Skeletal muscle satellite cell (primary cell): ENCODE measurements at regions not wholly inside any gene's neighbourhood (a gene's known extent, or its start where the extent isn't known, plus 50 kb on each side); places are given as distances from the start of the nearest gene placed in this dataset.

Experiments
- H3K27me3 ChIP-seq: 2 replicates; pipeline ENCODE4 v1.7.0; 2013; ENCODE audit warnings: low read length; ENCODE audit not compliant: control insufficient read depth, insufficient read depth
- H3K36me3 ChIP-seq: 2 replicates; pipeline ENCODE4 v1.7.0; 2013; ENCODE audit warnings: mild to moderate bottlenecking, control low read depth, low read length; ENCODE audit not compliant: insufficient read depth
- H3K4me1 ChIP-seq: 2 replicates; pipeline ENCODE4 v1.7.0; 2013; ENCODE audit warnings: low read length; ENCODE audit not compliant: control insufficient read depth, insufficient read depth
- H3K4me2 ChIP-seq: 2 replicates; pipeline ENCODE4 v1.7.0; 2013; ENCODE audit warnings: mild to moderate bottlenecking, low read length
- H3K4me3 ChIP-seq: 2 replicates; pipeline ENCODE4 v1.7.0; 2013; ENCODE audit warnings: low read length
- H3K9ac ChIP-seq: 2 replicates; pipeline ENCODE4 v1.7.0; 2013; ENCODE audit warnings: mild to moderate bottlenecking, low read depth, low read length, moderate library complexity
- H3K9me3 ChIP-seq: replicated peaks from 2 replicates; pipeline ENCODE4 v1.7.0; 2013; ENCODE audit warnings: mild to moderate bottlenecking, control low read depth, low read length

GRCh38 chr13:75214846-75215245 is 267.1 kb downstream of the TBC1D4 start:
- Histone ChIP-seq H3K36me3 (no peaks in the 10 kb centered on the region), H3K4me2 (no peak overlapping the region), H3K9me3 (no peaks in the 10 kb centered on the region), H3K4me3 (no peak overlapping the region), H3K9ac (no peak overlapping the region), H3K4me1 (no peaks in the 10 kb centered on the region), H3K27me3 (no peaks in the 10 kb centered on the region)

- Histone ChIP-seq H3K36me3 (no peaks in the 10 kb centered on the region), H3K9me3 (no peaks in the 10 kb centered on the region), H3K27me3 (no peaks in the 10 kb centered on the region), H3K4me1 (no peaks in the 10 kb centered on the region), H3K9ac (no peak overlapping the region), H3K4me3 (no peak overlapping the region), H3K4me2 (no peak overlapping the region)
Observed at GRCh38 chr13:75202981-75203380, 279.0 kb downstream of the TBC1D4 start.

- Histone ChIP-seq H3K36me3 (no peaks in the 10 kb centered on the region), H3K9me3 (no peaks in the 10 kb centered on the region), H3K9ac (no peak overlapping the region), H3K27me3 (no peaks in the 10 kb centered on the region), H3K4me1 (peaks cover 28% of the 10 kb centered on the region), H3K4me2 (no peak overlapping the region), H3K4me3 (no peak overlapping the region)
Observed at GRCh38 chr13:75197803-75198202, 284.2 kb downstream of the TBC1D4 start.

- no peaks in the 10 kb centered on the region for H3K27me3 ChIP-seq
- H3K4me3 ChIP-seq, result peak overlapping the region; percentile 6
- H3K9ac ChIP-seq, result peak overlapping the region; percentile 27
Observed at GRCh38 chr13:75196147-75196837, 285.7 kb downstream of the TBC1D4 start.

GRCh38 chr13:75195495-75196146 is 286.3 kb downstream of the TBC1D4 start:
- no peaks in the 10 kb centered on the region for H3K9me3 ChIP-seq
- no peaks in the 10 kb centered on the region for H3K27me3 ChIP-seq
- H3K4me2 ChIP-seq, result peak overlapping the region; percentile 64
- H3K9ac ChIP-seq, result peak overlapping the region; percentile 24
- H3K36me3 ChIP-seq, result no peaks in the 10 kb centered on the region
- H3K4me1 ChIP-seq, result peaks cover 28% of the 10 kb centered on the region
- no peak overlapping the region for H3K4me3 ChIP-seq

More at GRCh38 chr13:75196147-75196837, 285.7 kb downstream of the TBC1D4 start:
- Histone ChIP-seq H3K36me3 (no peaks in the 10 kb centered on the region), H3K9me3 (no peaks in the 10 kb centered on the region), H3K4me2 (peak overlapping the region; percentile 64), H3K4me1 (peaks cover 28% of the 10 kb centered on the region)

- H3K36me3 ChIP-seq, result no peaks in the 10 kb centered on the region
- no peaks in the 10 kb centered on the region for H3K9me3 ChIP-seq
- H3K4me2 ChIP-seq, result no peak overlapping the region
- no peak overlapping the region for H3K9ac ChIP-seq
- H3K27me3 ChIP-seq, result no peaks in the 10 kb centered on the region
- H3K4me1 ChIP-seq, result peaks cover 28% of the 10 kb centered on the region
- H3K4me3 ChIP-seq, result no peak overlapping the region
Observed at GRCh38 chr13:75194717-75195462, 287.1 kb downstream of the TBC1D4 start.

GRCh38 chr13:75186379-75186778 is 295.6 kb downstream of the TBC1D4 start:
- H3K4me2 ChIP-seq, result no peak overlapping the region
- H3K4me3 ChIP-seq, result no peak overlapping the region
- H3K4me1 ChIP-seq, result peaks cover 13% of the 10 kb centered on the region
- H3K9ac ChIP-seq, result no peak overlapping the region
- no peaks in the 10 kb centered on the region for H3K27me3 ChIP-seq
- no peaks in the 10 kb centered on the region for H3K9me3 ChIP-seq
- H3K36me3 ChIP-seq, result no peaks in the 10 kb centered on the region

GRCh38 chr13:75181906-75182305 is 300.1 kb downstream of the TBC1D4 start:
- Histone ChIP-seq H3K4me1 (peaks cover 24% of the 10 kb centered on the region), H3K27me3 (no peaks in the 10 kb centered on the region), H3K36me3 (no peaks in the 10 kb centered on the region), H3K9ac (no peak overlapping the region), H3K9me3 (no peaks in the 10 kb centered on the region), H3K4me2 (peak overlapping the region; percentile 4), H3K4me3 (no peak overlapping the region)

GRCh38 chr13:75180805-75181455 is 301.0 kb downstream of the TBC1D4 start:
- no peak overlapping the region for H3K4me3 ChIP-seq
- H3K4me2 ChIP-seq, result peak overlapping the region; percentile 48
- no peak overlapping the region for H3K9ac ChIP-seq
- no peaks in the 10 kb centered on the region for H3K27me3 ChIP-seq
- H3K4me1 ChIP-seq, result peaks cover 24% of the 10 kb centered on the region
- H3K9me3 ChIP-seq, result no peaks in the 10 kb centered on the region
- no peaks in the 10 kb centered on the region for H3K36me3 ChIP-seq

- peaks cover 24% of the 10 kb centered on the region for H3K4me1 ChIP-seq
- H3K36me3 ChIP-seq, result no peaks in the 10 kb centered on the region
- no peak overlapping the region for H3K4me2 ChIP-seq
- H3K4me3 ChIP-seq, result no peak overlapping the region
- H3K9ac ChIP-seq, result no peak overlapping the region
- no peaks in the 10 kb centered on the region for H3K27me3 ChIP-seq
- H3K9me3 ChIP-seq, result no peaks in the 10 kb centered on the region
Observed at GRCh38 chr13:75178436-75178835, 303.5 kb downstream of the TBC1D4 start.

- peaks cover 3% of the 10 kb centered on the region for H3K4me1 ChIP-seq
- no peak overlapping the region for H3K4me2 ChIP-seq
- no peaks in the 10 kb centered on the region for H3K27me3 ChIP-seq
- no peaks in the 10 kb centered on the region for H3K9me3 ChIP-seq
- H3K9ac ChIP-seq, result no peak overlapping the region
- H3K4me3 ChIP-seq, result no peak overlapping the region
- H3K36me3 ChIP-seq, result no peaks in the 10 kb centered on the region
Observed at GRCh38 chr13:75175575-75175974, 306.4 kb downstream of the TBC1D4 start.
